GM12875 (cell line): ENCODE measurements at regions not wholly inside any gene's neighbourhood (a gene's known extent, or its start where the extent isn't known, plus 50 kb on each side); places are given as distances from the start of the nearest gene placed in this dataset.

Experiments used
- H3K4me3 ChIP-seq: one replicate; pipeline ENCODE4 v1.5.1; 2011; ENCODE audit warnings: low read depth, low read length, control low read depth
- CTCF ChIP-seq: IDR thresholded peaks from 2 replicates; pipeline ENCODE4 v1.5.1; 2011; ENCODE audit warnings: low read depth, mild to moderate bottlenecking, control low read depth, inconsistent platforms, low read length, moderate library complexity, borderline replicate concordance; ENCODE audit not compliant: insufficient read depth

DNA sequence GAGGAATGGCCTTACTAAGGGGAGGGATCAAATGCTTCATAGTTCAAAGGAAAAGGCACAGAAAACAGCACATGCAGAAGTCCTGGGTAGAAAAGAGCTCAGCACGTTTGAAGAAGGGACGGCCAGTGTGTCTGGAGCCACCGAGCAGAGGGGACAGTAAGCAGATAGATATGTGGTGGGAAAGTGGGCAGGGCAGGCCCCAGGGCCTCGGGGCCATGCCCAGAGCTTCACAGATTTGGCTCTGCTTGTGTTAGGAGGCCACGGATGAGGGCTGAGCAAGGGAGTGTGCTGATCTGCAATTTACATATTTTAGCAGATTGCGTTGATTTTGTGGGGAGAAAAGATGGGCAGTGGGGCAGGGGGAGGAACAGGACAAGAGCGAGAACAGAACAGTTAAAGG, 343.1 kb downstream of the LPIN1 start:
- no peak for TF ChIP-seq CTCF
- H3K4me3 ChIP-seq = no peak overlapping the region

GRCh38 chr2:12090072-12090471, 343.6 kb downstream of the LPIN1 start:
- no peak for TF ChIP-seq CTCF
- no peak overlapping the region for H3K4me3 ChIP-seq

DNA sequence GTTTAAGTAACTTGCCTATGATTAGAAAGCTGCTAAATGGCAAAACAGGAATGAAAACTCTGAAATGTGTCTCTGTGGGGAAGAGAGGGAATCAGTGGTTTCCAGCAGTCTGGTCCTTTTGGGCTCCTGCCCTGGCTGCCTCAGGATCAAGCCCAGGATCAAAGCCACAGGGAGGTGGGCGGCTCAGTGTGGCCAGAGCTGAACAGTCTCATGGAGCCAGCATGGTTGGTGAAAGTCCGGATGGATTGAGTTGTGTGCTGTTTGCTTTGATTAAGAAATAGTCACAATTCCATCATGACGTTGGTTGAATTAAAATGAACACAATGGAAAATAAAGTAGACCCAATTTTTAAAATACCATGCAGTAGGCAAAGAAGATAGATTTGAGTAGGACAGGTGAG, 344.2 kb downstream of the LPIN1 start:
- H3K4me3 ChIP-seq = no peak overlapping the region
- TF ChIP-seq CTCF = no peak

DNA sequence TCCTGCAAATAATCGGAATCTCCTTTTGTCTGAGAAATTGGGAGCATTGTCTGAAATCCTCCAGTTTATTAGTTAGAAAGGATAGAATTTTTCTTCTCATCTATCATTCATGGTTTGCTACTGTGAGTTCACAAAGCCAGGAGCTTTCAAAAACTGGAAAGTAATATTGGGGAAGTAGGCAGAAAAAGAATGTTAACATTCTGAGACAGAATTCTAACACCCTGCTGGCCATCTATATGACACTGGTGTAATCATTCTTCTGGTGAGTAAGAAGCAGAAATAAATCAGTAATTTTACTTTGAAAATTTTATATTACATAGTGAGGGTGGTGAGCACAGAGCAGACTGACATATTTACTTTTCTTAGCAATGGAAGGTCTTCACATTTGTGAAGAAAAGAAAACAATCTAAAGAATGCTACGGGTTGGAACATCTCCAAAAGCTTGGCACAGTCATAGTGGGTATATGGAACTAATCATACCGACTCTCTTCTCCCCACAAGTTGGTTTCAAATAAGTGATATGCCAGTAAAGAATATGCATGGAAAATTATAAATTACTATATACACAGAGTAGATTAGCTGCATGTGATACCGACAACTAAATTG, 344.9 kb downstream of the LPIN1 start:
- no peak for TF ChIP-seq CTCF
- no peak overlapping the region for H3K4me3 ChIP-seq

- H3K4me3 ChIP-seq = no peak overlapping the region
- no peak for TF ChIP-seq CTCF
Measured at GRCh38 chr2:12094134-12094533, 347.7 kb downstream of the LPIN1 start.

DNA sequence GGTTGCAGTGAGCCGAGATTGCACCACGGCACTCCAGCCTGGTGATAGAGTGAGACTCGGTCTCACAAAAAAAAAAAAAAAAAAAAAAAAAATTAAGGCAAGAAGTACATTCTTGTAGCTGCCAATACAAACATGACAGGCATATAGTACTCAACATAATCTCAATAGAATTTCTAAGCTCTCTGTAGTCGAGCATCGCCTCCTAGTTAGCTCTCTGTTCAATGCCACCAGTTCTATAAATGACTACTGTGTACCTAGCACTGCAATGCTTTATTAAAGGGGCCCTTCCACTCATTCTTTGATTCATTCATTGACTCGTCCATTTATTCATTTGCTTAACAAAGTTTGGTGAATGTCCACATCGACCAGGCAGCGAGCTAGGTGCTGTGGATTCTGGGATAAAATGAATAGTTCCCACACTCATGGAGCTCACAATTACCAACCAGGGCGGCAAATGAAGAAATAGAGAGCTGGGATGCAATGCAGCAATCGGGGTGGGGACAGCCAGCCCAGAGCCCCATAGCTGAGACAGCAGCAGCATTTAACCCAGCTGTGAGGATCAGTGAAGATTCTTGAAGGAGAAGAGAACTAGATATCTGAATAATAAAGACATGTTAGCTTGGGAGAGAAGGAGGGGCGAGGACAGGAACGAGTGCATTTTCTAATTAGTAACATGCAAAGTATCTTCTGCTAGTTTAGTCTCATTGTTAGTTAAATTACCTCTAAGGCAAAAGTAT, 349.8 kb downstream of the LPIN1 start:
- TF ChIP-seq CTCF = no peak

GRCh38 chr2:12096788-12097449, 350.5 kb downstream of the LPIN1 start:
- H3K4me3 ChIP-seq = no peak overlapping the region
- TF ChIP-seq CTCF = no peak

More for the DNA sequence above, 349.8 kb downstream of the LPIN1 start:
- H3K4me3 ChIP-seq = no peak overlapping the region
